GM19240 (cell line): ENCODE measurements at regions not wholly inside any gene's neighbourhood (a gene's known extent, or its start where the extent isn't known, plus 50 kb on each side); places are given as distances from the start of the nearest gene placed in this dataset.
"Not testable (repeated sequence)": the region's sequence is repeated elsewhere in the genome, so short reads cannot be mapped to it uniquely, and the experiment has no call there.

ENCODE experiments used
- DNase-seq: peaks from one replicate; pipeline ENCODE4 v3.0.0; 2011; ENCODE audit warnings: low spot score; ENCODE audit not compliant: insufficient read length

DNA sequence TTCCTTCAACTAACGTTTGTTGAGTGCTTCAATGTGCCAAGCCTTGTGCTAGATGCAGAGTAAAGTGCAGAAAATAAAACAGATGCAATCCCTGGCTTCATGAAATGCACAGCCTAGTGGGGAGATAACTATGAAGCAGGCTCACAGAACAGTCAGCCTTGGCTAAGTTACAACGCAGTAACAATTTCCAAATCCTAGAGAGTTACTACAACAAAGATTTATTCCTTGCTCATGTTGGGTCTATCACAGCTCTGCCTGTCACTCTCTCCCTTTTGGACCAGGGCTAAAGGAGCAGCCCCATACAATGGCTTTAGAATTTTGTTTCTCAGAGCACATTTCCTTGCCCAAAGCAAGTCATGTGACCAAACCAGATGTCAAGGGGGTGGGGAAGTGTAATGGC lies 359.8 kb downstream of the ZNF326 start:
- no peak for DNase-seq

GRCh38 chr1:90351019-90351418 lies 356.1 kb downstream of the ZNF326 start:
- no peak for DNase-seq

- no peak for DNase-seq
Observed at GRCh38 chr1:90349510-90349909, 354.6 kb downstream of the ZNF326 start.

DNA sequence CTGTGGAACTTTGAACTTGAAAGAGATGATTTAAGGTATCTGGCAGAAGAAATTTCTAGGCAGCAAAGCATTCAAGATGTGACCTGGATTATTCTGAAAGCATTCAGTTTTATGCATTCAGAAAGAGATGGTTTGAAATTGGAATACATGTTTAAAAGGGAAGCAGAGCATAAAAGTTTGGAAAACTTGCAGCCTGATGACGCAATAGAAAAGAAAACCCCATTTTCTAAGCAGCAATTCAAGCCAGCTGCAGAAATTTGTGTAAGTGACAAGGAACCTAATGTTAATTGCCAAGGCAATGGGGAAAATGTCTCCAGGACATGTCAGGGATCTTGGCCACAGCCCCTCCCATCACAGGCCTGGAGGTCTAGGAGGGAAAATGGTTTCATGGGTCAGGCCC lies 354.0 kb downstream of the ZNF326 start:
- DNase-seq, result no peak

GRCh38 chr1:90348459-90348858 lies 353.5 kb downstream of the ZNF326 start:
- not testable (repeated sequence) for DNase-seq

- no peak for DNase-seq
Observed at GRCh38 chr1:90347366-90347765, 352.5 kb downstream of the ZNF326 start.

- DNase-seq, result no peak
Observed at GRCh38 chr1:90346757-90347156, 351.8 kb downstream of the ZNF326 start.

GRCh38 chr1:90346349-90346748 lies 351.4 kb downstream of the ZNF326 start:
- DNase-seq, result no peak

GRCh38 chr1:90344963-90345730 lies 350.2 kb downstream of the ZNF326 start:
- no peak for DNase-seq

- no peak for DNase-seq
Observed at GRCh38 chr1:90341516-90341915, 346.6 kb downstream of the ZNF326 start.

DNA sequence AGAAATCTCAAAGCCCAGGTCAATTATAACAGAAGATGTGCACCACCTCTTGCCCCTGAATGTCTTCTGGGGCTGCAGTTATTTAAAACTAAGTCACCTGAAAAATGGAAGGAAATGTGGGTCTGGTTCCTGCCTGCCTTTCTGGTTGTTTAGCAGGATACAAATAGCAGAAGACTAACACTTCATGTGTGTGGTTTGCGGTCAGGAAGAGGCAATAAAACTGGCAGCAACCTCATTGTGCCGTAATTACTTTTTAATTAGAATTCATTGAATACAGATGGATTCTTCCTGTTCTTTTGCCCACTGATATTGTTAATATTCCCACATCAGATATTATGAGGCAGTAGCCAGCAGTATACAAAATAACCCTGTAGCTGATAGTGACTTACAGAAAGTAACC lies 345.7 kb downstream of the ZNF326 start:
- no peak for DNase-seq

GRCh38 chr1:90339811-90340210 lies 344.9 kb downstream of the ZNF326 start:
- no peak for DNase-seq

GRCh38 chr1:90336552-90337324 lies 341.8 kb downstream of the ZNF326 start:
- DNase-seq, result no peak

- no peak for DNase-seq
Observed at GRCh38 chr1:90335558-90335957, 340.6 kb downstream of the ZNF326 start.

DNA sequence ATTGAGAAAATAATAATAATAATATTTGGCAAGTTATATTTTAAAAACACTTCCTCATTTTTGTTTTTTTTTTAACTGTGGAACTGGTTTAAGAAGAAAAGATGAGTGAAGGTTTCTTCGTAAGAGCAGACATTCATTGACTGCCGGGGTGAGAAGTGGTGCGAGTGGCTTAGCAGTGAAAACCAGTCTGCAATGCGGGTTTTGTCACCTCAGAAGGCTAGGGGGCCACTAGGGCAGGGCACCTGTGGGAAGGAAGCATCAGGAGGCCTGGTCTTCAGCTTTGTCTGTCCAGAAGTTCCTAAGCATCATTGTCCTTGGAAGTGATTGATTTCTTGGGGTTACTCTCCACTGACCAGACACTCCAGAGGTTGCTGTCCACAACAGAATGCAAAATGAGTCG lies 339.2 kb downstream of the ZNF326 start:
- DNase-seq, result no peak

- DNase-seq, result no peak
Observed at GRCh38 chr1:90325168-90325567, 330.3 kb downstream of the ZNF326 start.

- no peak for DNase-seq
Observed at GRCh38 chr1:90322186-90322585, 327.3 kb downstream of the ZNF326 start.

DNA sequence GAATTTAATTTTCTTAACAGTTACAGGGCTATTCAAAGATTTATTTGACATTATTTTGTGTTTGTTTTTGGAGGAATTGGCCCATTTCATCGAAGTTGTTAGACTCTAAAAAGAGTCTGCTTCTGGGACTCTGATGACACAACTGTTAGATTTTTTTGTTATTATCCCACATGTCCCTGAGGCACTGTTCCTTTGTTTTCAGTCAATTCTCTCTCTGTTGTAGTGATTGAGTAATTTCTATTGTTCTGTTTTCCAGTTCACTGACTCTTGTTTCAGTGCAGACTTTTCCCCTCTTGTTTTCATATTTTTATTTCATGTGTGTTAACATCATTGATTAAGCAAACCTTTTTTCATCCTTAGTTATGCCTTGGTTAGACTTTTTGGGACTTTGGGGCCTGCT lies 325.0 kb downstream of the ZNF326 start:
- no peak for DNase-seq

DNA sequence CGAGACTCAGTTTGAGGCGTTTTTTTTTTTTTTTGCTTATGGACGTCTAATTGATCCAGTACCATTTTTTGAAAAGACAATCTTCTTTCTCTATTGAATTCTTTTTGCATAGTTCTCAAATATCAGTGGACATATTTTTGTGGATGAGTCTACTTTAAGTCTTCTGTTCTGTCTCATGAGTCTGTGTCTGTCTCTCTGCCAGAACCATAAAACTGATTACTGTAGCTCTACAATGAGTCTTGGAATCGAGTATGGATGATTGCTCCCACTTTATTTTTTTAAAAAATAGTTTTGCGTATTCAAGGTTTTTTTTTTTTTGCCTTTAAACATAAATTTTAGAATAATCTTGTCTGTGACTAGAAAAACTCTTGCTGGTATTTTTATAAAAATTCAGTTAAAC lies 323.5 kb downstream of the ZNF326 start:
- no peak for DNase-seq

- DNase-seq, result no peak
Observed at GRCh38 chr1:90317628-90318027, 322.7 kb downstream of the ZNF326 start.

- DNase-seq, result no peak
Observed at GRCh38 chr1:90314533-90314932, 319.6 kb downstream of the ZNF326 start.

- no peak for DNase-seq
Observed at GRCh38 chr1:90313778-90314177, 318.9 kb downstream of the ZNF326 start.

DNA sequence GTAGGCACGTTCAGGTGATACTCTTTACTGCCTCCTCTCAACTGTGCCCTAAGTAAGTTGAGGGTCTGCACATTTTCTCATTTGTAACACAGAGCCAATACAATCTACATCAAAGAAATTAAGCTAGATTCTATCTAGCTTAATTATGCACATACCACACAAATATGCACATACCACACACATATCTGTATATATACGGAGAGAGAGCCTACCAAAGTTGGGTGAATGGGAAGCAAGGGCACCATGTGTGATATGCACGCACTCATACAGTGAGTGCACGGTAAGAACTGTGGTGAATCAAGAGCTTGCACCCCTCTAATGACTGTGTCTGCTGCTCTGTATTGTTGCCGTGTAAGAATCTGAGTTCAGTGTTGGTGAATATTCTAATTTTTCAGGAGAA lies 314.9 kb downstream of the ZNF326 start:
- DNase-seq, result no peak
